ENCODE measurements at regions not wholly inside any gene's neighbourhood (a gene's known extent, or its start where the extent isn't known, plus 50 kb on each side); places are given as distances from the start of the nearest gene placed in this dataset.

- TF ChIP-seq CTCF (IDR thresholded peaks at IDR 0.05) (no peak), POLR2AphosphoS5 (IDR thresholded peaks at IDR 0.05; ENCODE audit: low read depth, low read length) (no peak), NRF1 (IDR thresholded peaks at IDR 0.05; ENCODE audit: low read depth, low read length) (no peak)
Measured at GRCh38 chr5:135124724-135125123, 90.7 kb upstream of the PITX1 start.
